GM13977 (cell line): ENCODE measurements at regions not wholly inside any gene's neighbourhood (a gene's known extent, or its start where the extent isn't known, plus 50 kb on each side); places are given as distances from the start of the nearest gene placed in this dataset.
"Not testable (repeated sequence)": the region's sequence is repeated elsewhere in the genome, so short reads cannot be mapped to it uniquely, and the experiment has no call there.

Experiments
- DNase-seq: peaks from one replicate; pipeline ENCODE4 v3.0.0; 2012; ENCODE audit warnings: low spot score
- in situ Hi-C: fragments of 300-500 bp; cut with MboI; formaldehyde crosslinking; loops from one replicate; pipeline ENCODE4 v1.12.0; 2022; ENCODE audit warnings: low sequenced_read_pairs, low pct_unique_long_range_greater_than_20kb, mixed read lengths, inconsistent platforms; ENCODE audit not compliant: unreplicated experiment
- TF ChIP-seq, protein P1 (sequence below): IDR thresholded peaks from 2 replicates; pipeline ENCODE4 v1.5.1; 2012; ENCODE audit warnings: mild to moderate bottlenecking, control low read depth; ENCODE audit not compliant: insufficient read depth; ENCODE audit errors: extremely low read depth, missing control alignments

DNA sequence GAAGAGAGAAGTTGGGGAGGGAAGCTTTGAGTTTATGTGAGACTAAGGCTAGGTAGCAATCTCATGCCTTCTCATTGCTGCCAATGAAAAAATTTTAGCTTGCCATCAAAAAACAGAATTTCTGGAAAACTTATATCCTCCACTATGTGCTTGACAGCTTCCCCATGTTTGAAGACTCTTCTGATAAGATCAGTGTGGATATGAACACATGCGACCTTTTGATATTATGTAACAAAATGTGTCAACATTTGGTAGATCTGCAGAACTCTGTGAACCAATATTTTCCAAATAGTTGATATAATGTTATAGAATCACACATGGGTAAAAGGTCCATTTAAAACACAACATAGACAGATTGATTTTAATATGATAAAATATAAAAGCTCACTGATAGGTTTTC, 380.9 kb upstream of the PROK2 start:
- DNase-seq = no peak
- in situ Hi-C loops = no loop called here
- TF ChIP-seq, protein P1, sequence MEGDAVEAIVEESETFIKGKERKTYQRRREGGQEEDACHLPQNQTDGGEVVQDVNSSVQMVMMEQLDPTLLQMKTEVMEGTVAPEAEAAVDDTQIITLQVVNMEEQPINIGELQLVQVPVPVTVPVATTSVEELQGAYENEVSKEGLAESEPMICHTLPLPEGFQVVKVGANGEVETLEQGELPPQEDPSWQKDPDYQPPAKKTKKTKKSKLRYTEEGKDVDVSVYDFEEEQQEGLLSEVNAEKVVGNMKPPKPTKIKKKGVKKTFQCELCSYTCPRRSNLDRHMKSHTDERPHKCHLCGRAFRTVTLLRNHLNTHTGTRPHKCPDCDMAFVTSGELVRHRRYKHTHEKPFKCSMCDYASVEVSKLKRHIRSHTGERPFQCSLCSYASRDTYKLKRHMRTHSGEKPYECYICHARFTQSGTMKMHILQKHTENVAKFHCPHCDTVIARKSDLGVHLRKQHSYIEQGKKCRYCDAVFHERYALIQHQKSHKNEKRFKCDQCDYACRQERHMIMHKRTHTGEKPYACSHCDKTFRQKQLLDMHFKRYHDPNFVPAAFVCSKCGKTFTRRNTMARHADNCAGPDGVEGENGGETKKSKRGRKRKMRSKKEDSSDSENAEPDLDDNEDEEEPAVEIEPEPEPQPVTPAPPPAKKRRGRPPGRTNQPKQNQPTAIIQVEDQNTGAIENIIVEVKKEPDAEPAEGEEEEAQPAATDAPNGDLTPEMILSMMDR = no peak

GRCh38 chr3:72165317-72165716, 380.4 kb upstream of the PROK2 start:
- TF ChIP-seq, protein P1 = no peak
- in situ Hi-C loops = no loop called here

GRCh38 chr3:72164635-72164978, 379.7 kb upstream of the PROK2 start:
- DNase-seq = no peak
- TF ChIP-seq, protein P1 = no peak
- in situ Hi-C loops = no loop called here

More at GRCh38 chr3:72165317-72165716, 380.4 kb upstream of the PROK2 start:
- DNase-seq = no peak

GRCh38 chr3:72163809-72164634, 379.1 kb upstream of the PROK2 start:
- peak; percentile 75 for DNase-seq

GRCh38 chr3:72162649-72163184, 377.8 kb upstream of the PROK2 start:
- DNase-seq = no peak
- in situ Hi-C loops = no loop called here

More at GRCh38 chr3:72163809-72164634, 379.1 kb upstream of the PROK2 start:
- in situ Hi-C loops = no loop called here
- TF ChIP-seq, protein P1 = peak; percentile 24

GRCh38 chr3:72161881-72162595, 377.1 kb upstream of the PROK2 start:
- in situ Hi-C loops = no loop called here
- no peak for DNase-seq
- TF ChIP-seq, protein P1 = no peak

More at GRCh38 chr3:72162649-72163184, 377.8 kb upstream of the PROK2 start:
- TF ChIP-seq, protein P1 = no peak

DNA sequence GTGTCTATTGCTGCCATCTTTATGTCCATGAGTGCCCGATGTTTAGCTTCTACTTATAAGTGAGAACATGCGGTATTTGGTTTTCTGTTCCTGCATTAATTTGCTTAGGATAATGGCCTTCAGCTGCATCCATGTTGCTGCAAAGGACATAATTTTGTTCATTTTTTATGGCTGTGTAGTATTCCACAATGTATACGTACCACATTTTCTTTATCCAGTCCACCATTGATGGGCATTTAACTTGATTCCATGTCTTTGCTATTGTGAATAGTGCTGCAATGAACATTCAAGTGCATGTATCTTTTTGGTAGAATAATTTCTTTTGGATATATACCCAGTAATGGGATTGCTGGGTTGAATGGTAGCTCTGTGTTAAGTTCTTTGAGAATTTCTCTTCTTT, 376.3 kb upstream of the PROK2 start:
- in situ Hi-C loops, DNase-seq: not testable (repeated sequence)
